ENCODE measurements at regions not wholly inside any gene's neighbourhood (a gene's known extent, or its start where the extent isn't known, plus 50 kb on each side); places are given as distances from the start of the nearest gene placed in this dataset.

DNA sequence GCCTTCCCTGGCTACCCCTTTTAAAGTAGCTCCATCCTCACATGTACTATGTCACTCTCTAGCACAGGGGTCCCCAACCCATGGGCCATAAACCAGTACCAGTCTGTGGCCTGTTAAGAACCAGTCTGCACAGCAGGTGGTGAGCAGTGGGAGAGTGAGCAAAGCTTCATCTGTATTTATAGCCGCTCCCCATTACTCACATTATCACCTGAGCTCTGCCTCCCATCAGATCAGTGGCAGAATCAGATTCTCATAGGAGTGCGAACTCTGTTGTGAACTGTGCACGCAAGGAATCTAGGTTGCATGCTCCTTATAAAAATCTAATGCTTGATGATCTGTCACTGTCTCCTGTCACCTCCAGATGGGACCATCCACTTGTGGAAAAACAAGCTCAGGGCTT lies 116.6 kb upstream of the FOXD3 start:
- TF ChIP-seq, protein P1, sequence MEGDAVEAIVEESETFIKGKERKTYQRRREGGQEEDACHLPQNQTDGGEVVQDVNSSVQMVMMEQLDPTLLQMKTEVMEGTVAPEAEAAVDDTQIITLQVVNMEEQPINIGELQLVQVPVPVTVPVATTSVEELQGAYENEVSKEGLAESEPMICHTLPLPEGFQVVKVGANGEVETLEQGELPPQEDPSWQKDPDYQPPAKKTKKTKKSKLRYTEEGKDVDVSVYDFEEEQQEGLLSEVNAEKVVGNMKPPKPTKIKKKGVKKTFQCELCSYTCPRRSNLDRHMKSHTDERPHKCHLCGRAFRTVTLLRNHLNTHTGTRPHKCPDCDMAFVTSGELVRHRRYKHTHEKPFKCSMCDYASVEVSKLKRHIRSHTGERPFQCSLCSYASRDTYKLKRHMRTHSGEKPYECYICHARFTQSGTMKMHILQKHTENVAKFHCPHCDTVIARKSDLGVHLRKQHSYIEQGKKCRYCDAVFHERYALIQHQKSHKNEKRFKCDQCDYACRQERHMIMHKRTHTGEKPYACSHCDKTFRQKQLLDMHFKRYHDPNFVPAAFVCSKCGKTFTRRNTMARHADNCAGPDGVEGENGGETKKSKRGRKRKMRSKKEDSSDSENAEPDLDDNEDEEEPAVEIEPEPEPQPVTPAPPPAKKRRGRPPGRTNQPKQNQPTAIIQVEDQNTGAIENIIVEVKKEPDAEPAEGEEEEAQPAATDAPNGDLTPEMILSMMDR (IDR thresholded peaks at IDR 0.05) = no peak
- TF ChIP-seq POLR2A (IDR thresholded peaks at IDR 0.05) = no peak
